HG03520 (cell line): ENCODE measurements at regions not wholly inside any gene's neighbourhood (a gene's known extent, or its start where the extent isn't known, plus 50 kb on each side); places are given as distances from the start of the nearest gene placed in this dataset.
A peak's percentile ranks its signal among the peaks of the same experiment; 100 is the strongest.
"Not testable (repeated sequence)": the region's sequence is repeated elsewhere in the genome, so short reads cannot be mapped to it uniquely, and the experiment has no call there.

Experiments used
- ATAC-seq: cut with Tn5 transposase; IDR thresholded peaks from one replicate; pipeline ENCODE4 v1.9.1; 2021; ENCODE audit warnings: mild to moderate bottlenecking, moderate library complexity; ENCODE audit not compliant: unreplicated experiment

DNA sequence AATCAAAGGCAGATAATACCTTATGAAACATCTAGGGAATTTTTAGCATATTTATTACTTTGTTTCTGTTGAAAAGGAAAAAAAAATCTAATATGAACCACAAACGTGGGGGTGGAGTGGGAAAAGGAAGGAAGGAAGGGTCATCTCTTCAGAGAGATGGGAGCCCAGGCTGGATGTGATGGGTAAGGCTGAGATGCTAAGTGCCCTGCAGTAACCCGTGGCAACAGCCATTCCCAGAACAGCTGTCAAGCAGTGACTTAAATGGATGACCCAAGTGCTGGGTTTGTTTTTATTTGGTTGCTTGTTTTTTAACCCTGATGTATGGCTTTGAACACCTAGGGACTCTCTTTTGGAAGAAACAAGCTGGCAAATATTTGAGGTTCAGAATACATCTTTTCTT lies 50.7 kb upstream of the KLF7 start:
- no peak for ATAC-seq

- no peak for ATAC-seq
Measured at GRCh38 chr2:207217442-207217841, 51.7 kb upstream of the KLF7 start.

DNA sequence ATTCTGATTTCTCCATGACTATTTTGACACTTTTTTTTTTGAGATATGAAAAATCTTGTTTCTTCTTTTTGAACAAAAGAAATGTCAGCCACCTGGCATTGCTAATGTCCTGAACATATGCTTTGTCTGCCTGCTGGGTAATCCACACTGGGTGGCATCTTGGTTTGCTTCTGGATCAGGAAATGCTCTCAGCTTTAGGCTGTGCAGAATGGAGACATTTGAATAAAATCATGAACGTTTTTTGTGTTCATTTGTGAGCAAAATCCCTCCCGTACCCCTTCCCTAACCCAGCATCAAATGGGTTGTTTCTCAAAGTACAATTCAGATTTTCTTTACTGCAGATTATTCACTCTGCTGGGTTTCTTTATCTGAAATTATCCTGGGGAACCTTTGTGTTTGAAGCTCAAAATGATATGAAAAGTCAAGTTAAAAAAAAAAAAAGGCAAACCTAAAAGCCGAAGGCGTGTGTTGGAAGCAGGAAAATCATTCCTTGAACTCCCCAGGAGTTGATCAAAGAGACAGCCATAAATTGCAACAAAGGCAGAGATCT lies 53.4 kb upstream of the KLF7 start:
- no peak for ATAC-seq

DNA sequence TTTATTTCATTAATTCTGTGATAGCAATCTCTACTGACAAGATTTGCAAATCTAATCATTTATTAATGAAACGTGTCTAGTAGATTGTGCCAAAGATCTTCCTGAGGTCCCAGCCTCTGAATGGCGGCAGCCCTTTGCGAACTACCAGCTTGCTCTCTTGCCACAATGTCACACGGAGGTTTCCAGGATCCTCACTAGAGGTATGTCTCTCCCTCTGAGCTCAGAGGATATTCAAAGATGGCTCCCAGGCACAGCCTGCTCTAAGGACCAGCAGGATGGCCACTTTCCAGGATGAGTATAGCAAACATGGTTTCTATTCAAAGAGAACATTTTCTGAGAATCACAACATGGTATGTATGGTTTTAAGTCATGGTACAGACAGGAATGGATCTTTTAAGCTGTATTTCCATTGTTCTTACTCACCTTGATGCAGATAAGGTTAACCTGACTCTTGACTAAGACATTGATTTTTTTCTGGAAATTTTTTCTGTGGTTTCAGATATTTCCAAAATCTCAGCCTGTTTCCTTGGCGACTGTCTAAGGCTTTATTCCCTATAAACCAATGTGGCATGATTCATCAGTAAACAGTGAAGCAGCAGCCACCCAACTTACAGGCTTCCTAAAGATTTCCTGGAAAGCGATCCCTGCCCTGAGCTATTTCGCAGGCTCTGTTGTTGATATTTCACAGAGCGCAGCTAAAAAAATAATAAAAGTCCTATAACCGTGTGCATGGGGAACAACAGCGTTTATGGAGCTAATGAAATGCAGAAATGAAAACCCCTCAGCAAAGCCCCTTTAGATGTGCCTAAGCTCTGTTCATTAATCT lies 54.1 kb upstream of the KLF7 start:
- no peak for ATAC-seq

DNA sequence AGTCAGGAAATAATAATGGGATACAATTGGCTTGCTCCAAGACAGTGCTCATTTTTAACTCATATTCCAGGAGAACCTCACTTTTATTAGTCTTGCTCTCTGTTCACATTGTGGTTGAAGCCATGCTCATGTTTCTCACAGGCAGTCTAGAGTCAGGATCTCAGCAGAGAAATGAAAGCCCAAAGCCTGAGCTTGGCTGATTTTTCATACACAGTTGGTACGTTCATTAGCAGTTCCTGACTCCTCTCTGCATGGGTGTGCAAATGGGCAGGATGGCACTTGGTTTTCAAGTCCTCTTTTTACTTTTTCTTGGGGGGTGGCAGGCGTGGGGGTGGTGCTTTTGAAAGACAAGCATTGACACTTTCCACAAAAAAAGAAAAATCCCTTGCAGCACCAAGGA lies 56.0 kb upstream of the KLF7 start:
- ATAC-seq: no peak

DNA sequence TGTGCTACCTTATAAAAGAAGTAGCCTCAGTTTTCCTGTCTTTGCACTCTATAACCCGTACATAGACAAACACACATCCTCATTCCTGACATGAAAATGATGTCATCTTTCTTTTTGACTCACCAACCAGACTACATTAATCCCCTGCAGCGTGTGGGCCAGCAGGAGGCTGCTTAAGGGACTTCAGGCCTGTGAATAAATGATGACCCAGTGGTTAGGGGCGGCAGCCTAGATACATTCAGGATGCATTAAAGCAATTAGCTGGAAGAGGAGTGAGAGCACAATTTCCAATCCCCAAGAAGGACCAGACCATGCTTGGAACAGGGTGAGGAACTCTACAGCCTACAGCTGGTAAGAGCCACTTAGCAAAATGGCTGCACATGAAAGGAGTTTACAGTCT lies 57.3 kb upstream of the KLF7 start:
- ATAC-seq: peak; percentile 82

- no peak for ATAC-seq
Measured at GRCh38 chr2:207224381-207224780, 58.6 kb upstream of the KLF7 start.

DNA sequence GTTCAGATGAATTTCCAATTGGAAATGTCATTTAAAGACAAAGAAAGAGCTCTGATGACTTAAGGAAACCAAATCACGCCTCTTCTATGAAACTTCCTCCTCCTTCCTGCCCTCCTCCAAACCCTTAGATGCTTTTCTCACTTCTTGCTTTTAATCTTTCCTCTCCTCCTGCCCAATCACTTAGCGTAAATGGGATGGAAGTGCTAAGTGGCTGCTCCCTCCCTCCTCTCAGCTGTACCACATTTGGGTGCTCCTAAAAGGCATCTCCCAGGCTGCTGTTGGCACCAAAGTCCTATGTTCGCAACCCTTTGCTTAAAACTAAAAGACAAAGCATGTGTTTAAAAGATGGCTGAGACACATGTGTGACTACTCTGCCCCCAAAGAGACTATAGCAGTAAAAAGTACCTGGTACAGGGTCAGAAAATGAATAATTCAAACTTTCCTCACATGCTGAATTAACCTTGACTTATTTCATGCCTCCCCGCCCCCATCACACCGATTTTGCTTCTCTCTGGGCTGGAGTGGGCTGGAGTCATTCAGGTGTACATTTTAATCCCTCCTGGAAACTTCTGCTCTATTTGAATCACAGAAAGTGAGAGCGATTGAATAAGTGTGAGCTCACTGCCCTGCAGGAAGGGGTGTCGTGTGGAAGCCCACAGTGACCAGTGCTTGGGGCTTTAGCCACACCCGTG lies 59.2 kb upstream of the KLF7 start:
- no peak for ATAC-seq

DNA sequence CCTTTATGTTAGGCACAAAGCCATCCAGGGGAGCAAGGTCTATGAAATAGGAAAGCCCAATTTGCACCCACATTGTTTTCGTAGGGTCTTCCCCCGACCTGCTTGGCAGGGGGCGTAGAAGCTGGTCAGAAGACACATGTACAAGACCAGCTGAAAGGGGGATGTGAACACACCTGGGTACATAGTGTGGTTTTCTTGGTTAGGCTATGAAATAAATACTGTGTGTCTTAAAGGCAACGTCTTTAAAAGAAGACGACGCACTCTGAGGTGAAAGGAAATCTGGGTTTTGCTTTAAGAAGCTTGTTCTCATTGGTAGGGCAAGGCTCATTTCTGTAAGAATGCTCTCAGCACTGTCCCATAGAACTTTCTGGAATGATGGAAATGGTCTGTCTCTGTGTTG lies 60.0 kb upstream of the KLF7 start:
- ATAC-seq: no peak

DNA sequence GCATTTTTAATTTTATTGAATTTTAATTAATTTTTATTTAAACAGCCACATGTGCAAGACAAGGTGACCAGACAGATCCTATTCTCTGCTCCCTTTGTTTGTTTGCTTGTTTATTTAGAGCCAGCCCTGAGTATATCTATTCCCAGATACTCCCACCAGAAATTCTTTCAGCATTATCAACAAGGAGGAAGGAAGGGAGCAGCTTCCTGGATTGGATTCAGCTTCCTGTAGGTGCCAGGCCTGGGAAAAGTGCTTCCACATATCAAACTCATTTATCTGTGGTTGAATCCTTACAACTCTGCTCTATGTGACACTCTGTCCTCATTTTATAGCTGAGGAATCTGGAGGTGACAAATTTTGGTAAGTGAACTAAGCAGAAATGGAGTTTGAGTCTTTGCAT lies 60.5 kb upstream of the KLF7 start:
- no peak for ATAC-seq

DNA sequence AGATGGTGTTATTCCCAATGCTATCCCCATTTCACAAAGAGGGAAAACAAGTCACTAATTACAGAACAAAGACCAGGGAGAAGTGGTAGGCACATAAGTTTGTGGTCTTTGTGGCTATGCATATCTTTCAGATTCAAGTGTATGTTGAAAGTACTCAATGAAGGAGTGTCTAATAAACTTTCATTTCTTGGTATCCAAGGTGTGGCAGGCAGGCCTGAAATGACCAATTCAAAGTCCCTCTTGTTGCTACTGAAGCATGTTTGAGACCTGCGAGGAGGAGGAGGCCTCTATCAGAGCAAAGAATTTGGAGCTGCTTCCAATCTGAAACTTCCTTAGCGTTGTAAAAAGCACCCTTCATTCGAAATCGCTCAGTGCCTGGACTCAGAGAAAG lies 60.9 kb upstream of the KLF7 start:
- no peak for ATAC-seq

DNA sequence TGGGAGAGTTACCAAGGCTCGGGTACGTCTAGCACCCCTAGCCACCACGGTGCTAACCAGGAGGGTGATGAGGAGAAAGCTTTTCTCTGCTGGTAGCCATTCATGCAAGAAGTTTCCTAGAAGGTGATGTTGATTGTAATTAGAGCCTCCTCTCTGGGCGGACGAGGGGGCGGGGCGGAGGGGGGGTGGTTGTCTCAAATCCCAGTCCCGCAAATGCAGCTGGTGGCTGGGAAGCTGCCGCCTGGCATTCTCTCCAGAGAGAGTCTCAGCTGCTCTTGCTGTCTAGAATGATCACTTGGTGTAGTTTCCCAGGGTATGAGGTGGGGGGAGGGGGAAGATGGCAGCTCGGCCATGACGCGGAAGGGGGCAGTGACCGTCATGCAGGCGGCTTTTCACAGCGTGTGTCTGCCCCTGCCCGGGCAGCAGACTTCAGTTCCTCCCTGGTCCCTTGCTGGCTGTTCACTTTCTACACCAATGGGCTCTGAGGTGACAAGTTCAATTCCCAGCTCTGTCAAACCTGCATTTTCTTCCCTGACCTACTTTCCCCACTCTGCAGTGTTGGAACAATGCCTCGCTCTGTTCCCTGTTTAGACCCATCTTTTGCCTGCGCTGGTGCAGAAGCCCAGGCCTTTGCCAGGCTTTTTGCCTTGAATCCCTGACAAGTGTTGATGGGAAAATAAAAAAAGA lies 61.5 kb upstream of the KLF7 start:
- no peak for ATAC-seq

- ATAC-seq: no peak
Measured at GRCh38 chr2:207227749-207228145, 62.0 kb upstream of the KLF7 start.

GRCh38 chr2:207228402-207228801 lies 62.7 kb upstream of the KLF7 start:
- ATAC-seq: no peak

GRCh38 chr2:207229161-207229560 lies 63.4 kb upstream of the KLF7 start:
- no peak for ATAC-seq

DNA sequence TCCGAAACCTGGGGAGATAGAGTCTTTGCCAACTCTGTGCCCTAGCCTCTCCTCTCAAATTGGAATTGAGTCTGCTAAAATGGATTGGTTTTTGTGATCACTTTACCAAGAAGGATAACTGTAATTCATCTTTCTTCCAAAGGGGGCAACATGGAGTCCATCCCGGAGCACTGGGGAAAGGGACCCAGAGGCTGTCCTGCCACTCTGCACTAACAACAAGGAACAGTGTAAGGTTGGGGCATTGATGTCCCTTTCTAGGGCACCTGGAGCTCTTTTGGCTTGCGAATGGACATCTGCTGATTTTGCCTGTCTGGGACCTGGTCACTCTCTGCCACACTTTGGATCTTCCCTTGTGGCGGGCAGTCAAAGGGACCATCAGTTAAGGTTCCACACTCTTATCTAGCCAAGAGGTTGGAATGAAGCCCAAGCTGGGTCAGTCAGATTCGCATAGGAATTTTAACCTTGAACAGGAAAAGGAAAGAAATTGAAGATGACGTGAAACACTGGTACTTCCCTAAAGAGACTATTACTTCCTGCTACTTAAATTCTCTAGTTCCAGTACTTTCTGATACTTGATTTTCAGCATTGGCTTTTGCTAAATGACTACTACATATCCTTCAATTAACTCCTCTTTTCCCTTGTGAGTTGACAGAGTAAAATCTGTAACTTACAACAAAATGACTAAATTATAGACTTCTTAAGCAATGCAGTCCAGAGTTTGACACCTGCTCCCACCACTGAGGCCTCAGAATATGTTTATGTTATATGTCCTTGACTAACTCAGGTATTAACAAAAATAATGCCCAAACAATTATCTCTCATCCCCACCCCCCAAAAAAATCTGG lies 64.7 kb upstream of the KLF7 start:
- ATAC-seq: no peak

GRCh38 chr2:207231106-207231865 lies 65.5 kb upstream of the KLF7 start:
- ATAC-seq: no peak

GRCh38 chr2:207231967-207232366 lies 66.2 kb upstream of the KLF7 start:
- ATAC-seq: no peak

DNA sequence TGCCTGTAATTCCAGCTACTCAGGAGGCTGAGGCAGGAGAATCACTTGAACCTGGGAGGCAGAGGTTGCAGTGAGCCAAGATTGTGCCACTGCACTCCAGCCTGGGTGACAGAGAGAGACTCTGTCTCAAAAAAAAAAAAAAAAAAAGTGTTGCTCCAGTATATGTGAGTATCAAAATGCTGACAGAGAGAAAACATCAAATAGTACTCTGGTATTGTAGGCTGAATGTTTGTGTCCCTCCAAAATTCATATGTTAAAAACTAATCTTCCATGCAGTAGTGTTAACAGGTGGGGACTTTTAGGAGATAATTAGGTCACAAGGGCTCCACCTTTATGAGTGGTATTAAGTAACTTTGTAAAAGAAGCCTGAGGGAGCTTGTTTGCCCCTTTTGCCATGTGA lies 67.4 kb upstream of the KLF7 start:
- not testable (repeated sequence) for ATAC-seq

GRCh38 chr2:207233731-207234130 lies 68.0 kb upstream of the KLF7 start:
- no peak for ATAC-seq
